ENCODE measurements at regions not wholly inside any gene's neighbourhood (a gene's known extent, or its start where the extent isn't known, plus 50 kb on each side); places are given as distances from the start of the nearest gene placed in this dataset.
"Not testable (repeated sequence)": the region's sequence is repeated elsewhere in the genome, so short reads cannot be mapped to it uniquely, and the experiment has no call there.

DNA sequence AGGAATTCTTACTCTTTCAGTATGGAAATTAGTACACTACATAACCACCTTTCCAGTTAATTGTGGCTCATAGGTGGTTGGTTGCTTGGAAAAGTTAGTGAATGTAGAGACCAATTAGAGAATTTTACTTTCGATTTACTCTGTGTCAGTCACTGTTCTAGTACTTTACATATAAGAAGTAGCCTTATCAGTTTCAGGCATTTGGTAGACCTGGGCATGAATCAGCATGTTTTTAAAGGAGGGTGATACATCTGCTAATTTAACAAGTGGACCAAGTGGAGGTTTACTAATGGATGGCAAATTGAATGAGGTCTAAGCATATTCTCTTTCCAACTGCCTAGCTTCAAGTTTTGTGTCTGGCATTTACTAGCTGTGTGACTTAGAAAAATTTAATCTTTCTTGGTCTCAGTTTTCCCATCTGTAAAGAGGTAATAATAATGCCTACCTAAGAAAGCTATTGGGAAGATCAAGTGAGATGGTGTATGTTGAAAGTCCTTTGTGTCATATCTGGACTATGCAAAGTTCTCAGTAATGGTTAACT lies 1158.6 kb downstream of the PLA2G4A start:
- no peak for DNase-seq

DNA sequence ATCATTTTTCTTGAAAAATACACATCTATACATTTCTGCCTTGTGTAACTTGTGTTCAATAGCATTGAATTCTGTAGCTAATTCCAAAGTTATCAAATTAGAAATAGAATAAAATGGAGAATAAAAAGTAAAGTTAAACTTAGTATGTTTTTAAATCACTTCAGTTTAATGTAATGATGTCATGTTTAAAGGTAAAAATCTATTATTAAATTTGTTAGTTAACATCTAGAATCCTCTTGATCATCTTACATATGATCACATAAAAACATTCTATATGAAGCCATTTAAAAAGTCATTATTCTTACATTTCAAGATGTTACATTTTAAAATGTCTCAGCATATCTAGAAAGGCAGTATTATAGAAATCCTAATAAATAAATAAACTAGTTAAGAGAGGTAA lies 1163.2 kb downstream of the PLA2G4A start:
- DNase-seq: no peak

DNA sequence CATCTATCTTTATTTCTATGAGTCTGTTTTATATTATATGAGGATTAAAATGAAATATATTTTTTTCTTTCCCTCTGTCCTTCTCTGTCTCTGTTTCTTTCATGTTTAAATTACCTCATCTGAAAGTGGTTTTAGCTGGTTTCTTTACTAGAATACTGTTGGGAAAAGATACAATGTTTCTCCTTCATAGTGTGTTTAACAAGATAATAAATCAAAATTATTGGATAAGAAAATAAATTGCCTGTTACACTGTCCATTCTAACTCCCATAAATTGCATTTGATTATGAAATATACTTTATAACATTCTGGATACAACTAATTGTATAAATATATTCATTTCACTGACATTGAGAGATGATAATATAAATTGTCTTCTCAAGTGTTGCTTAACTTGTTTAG lies 1168.0 kb downstream of the PLA2G4A start:
- no peak for DNase-seq

DNA sequence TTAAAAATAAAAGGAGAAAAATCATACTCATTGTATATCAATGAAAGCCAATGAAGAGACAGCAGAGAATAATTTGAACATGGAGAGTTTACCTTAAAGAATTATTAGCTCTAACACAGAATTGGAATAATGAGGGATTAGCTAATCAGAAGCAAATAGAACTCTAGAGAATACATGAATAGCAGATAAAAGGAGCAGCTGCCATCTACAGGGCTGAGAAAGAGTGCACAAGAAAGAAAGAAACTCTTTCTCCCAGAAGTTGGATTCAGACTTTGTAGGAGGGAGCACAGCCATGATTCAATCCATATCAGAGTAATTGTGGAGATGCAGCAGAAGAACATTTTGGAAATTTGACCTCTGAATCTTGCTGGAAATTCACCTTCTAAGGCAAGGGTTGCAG lies 1171.2 kb downstream of the PLA2G4A start:
- DNase-seq: no peak

DNA sequence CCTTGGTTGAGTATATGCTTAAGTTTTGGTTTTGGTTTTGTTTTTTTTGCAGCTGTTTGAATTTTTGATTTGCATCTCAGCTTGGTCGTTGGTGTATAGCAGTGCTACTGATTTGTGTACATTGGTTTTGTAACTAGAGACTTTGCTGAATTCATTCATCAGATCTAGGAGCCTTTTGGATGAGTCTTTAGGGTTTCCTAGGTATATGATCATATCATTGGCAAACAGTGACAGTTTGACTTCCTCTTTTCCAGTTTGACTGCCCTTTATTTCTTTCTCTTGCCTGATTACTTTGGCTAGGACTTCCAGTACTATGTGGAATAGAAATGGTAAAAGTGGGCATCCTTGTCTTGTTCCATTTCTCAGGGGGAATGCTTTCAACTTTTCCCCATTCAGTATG lies 1174.9 kb downstream of the PLA2G4A start:
- not testable (repeated sequence) for DNase-seq

DNA sequence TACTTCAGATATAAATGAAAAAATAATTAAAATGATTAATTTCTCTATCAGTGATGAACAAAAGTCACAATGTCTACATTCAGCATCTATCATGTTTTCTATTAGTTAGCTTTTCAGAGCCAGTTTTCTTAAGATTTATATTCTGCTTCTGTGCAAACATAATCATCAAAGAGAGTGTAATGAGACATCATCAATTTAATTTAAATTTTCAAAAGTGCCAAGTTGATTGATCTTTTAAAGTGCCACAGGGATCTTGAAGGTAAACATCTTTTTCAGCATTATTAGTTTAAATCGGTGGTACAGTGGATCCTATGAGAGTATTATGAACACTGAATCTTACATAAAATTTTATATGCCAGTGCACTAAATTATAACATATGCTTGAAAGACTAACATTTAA lies 1176.1 kb downstream of the PLA2G4A start:
- DNase-seq: no peak

DNA sequence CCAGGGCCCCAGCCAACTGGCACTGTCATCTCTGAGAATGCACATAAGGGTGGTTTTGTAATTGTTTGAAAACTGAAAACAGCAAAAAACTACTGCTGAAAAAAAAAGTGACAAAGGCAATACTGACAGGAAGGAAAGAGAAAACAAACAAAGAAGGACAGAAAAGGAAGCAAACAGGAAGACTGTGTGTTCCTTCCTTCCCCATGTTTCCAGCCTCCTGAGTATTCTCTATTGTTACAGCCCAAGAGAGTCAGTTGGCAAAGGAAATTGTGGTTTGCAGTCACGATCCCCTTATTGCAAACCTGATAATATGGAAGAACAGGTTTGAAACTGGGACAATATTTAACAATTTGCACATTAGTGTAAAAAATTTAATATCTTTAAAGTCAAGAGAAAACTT lies 1177.6 kb downstream of the PLA2G4A start:
- DNase-seq: no peak

DNA sequence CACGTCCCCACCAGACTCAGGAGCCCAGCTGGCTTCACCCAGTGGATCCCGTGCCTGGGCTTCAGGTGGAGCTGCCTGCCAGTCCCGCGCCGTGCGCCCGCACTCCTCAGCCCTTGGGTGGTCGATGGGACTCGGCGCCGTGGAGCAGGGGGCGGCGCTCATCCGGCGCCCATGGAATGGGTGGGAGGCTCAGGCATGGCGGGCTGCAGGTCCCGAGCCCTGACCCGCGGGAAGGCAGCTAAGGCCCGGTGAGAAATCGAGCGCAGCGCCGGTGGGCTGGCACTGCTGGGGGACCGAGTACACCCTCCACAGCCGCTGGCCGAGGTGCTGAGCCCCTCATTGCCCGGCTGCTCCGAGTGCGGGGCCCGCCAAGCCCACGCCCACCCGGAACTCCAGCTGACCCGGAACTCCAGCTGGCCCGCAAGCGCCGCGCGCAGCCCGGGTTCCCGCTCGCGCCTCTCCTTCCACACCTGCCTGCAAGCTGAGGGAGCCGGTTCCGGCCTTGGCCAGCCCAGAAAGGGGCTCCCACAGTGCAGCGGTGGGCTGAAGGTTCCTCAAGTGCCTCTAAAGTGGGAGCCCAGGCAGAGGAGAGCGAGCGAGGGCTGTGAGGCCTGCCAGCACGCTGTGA lies 1184.6 kb downstream of the PLA2G4A start:
- not testable (repeated sequence) for DNase-seq

DNA sequence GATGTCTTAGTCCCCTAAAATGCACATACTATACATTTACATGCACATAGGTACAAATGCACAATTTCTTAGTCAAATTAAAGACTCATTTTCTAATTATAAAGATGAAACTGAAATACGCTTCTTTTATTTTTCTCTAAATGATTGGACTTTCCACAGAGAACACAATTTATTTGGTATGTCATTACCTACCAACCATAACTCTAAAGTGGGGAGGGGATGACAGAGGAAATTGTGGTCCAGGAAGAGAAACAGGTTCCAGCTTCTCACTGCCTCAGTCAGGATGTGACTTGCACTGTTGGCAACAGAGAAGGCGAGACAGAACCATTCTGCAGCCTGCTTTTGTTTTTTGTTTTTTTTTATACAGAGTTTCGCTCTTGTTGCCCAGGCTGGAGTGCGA lies 1189.2 kb downstream of the PLA2G4A start:
- DNase-seq: no peak

DNA sequence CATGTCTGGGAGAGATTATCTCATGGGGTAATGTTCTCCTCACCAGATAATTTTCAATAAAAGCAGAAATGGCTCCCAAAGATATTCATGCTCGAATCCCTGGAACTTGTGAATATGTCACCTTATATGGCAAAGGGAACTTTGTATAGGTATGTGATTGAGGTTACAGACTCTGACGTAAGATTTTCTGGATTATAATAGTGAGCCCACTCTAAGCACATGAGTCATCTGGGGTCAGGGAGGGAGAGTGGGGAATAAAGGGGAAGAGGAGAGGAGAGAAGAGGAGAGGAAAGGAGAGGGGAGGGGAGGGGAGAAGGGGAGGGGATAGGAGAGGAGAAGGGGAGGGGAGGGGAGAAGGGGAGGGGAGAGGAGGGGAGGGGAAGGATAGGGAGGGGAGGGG lies 1193.9 kb downstream of the PLA2G4A start:
- DNase-seq: no peak

DNA sequence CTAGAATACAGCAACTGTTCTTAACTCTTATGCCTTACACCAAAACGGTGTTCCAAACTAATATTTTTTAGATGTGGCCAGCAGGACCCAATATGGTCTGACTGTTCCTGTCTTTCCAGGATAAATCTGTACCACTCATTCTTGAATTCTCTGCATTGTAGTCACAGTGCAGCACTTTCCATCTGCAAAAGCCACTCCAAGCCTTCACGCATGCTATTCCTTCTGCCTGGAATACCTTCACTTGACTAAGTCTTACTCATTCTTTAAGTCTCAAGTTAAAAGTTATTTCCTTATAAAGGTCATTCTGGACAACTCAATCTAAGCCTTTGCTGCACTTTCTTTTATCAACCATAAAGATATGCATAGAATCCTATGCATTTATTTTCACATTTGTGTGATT lies 1194.5 kb downstream of the PLA2G4A start:
- DNase-seq: no peak

DNA sequence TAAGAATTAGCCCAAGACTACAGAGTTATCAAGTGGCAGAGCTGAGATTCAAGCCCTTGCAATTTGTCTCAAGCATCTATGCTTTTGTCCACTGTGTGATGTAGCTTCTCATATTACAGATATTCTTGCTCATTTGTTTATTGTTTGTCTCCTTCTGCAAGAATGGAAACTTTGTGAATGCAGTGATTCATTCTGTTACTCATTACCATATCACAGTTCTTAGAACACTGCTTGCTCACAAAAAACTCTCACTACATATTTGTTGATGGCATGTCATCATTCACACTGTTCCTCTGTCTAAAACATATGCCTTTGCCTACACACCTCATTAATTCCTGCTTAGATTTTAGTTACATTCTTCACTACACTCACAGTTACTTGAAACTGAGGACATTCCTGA lies 1198.9 kb downstream of the PLA2G4A start:
- no peak for DNase-seq

DNA sequence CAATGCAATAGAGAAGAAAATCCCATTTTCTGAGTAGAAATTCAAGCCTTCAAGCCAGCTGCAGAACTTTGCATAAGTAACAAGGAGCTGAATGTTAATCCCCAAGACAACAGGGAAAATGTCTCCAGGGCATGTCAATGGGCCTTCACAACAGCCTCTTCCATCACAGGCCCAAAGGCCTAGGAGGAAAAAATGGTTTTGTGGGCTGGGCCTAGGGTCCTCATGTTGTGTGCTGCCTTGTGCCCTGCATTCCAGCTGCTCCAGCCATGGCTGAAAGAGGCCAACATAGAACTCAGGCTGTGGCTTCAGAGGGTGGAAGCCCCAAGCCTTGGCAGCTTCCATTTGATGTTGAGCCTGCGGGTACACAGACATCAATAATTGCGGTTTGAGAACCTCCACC lies 1208.8 kb downstream of the PLA2G4A start:
- not testable (repeated sequence) for DNase-seq

DNA sequence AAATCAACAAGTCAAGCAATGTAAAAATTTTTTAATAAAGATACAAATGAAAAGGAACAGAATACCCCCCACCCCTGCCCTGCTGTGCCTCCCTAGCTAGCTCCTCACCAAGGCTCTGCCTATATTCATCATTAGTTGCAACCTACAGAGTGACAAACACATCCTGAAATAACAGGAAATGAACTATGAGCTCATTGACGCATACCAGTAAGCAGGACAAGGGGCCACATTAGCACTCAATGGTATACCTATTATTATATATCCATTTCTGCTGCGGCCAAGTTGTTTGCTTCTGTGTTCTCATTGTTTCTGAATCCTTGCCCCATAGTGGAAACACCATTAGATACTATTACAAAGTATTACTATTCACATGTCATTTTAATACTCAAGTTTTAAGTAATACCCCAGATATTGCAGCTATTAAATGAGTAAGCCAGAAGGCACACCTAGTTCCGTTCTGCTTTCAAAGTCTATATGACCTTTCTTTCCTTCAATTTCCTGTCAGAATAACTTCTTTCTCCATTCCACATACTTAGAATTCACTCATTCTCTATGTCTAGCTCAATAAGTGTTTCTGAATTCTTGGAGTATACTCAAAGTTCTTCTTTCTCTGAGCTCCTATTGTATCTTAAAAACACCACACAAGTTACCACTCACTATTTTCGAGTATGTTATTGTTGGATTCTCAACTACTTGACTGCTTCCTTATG lies 1214.9 kb downstream of the PLA2G4A start:
- DNase-seq: peak; percentile 3

DNA sequence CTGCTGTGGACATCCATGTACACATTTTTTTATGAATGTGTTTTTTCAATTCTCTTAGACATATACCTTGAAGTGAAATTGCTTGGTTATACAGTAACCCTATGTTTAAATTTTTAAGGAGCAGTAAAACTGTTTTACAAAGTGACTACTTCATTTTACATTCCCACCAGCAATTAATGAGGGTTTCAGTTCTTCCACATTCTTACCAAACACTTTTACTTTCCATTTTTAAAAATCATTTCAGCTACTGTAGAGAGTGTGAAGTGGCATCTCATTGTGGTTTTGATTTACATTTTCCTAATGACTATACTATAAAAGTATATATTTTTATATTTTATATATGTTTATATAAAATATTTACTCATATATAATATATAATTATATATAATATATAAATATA lies 1221.5 kb downstream of the PLA2G4A start:
- no peak for DNase-seq

DNA sequence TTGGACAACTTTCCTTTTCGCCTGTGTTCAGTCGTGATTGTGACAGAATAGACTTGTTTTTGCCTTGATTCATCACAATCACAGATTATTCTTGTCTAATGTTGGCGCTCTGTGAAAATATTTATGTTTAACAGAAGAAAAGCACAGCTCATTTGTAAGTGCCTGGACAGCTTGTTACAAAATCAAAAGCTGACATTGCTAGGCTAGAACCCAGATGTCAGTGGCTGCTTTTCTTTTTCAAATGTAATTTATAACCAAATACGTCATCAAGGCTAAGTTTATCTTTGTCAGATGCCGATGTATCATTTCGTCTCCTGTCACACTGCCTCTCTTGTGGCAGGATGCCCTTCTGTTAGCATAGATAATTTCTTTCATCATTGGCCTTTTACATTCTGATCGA lies 1227.3 kb downstream of the PLA2G4A start:
- DNase-seq: no peak

DNA sequence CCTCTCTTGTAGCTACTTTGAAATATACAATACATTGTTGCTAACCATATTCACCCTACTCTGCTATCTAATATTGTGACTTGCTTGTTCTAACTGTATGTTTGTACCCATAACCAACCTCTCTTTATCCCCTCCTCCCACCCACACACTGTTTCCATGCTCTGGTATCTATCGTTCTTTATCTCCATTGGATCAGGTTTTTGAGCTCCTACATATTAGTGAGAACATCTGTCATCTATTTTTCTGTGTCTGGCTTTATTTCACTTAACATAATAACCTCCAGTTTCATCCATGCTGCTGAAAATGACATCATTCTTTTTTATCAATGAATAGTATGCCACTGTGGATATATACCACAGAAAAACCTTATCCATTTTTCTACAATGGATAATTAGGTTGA lies 1230.1 kb downstream of the PLA2G4A start:
- DNase-seq: no peak

DNA sequence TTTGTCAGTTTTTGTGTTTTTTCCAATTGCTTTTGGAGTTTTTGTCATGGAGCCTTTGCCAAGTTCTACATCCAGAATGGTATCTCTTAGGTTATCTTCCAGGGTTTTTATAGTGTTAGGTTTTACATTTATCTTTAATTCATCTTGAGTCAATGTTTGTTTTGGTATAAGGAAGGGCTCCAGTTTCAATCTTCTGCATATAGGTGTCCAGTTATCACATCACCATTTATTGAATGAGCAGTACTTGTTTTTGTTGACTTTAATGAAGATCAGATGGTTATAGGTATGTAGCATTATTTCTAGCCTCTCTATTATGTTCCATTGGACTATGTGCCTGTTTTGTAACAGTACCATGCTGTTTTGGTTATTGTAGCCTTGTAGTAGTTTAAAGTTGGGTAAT lies 1233.1 kb downstream of the PLA2G4A start:
- no peak for DNase-seq

DNA sequence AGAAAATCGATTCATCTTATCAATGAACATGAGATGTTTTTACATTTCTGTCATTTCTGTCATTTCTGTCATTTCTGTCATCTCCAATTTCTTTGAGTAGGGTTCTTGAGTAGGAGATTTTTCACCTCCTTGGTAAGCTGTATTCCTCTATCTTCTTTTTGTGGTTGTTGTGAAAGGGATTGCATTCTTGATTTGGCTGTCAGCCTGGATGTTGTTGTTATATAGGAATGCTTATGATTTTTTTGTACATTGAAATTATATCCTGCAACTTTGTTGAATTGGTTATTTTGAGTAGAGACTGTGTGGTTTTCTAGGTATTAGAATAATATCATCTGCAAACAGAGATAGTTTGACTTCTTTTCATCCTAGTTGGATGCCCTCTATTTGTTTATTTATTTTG lies 1233.7 kb downstream of the PLA2G4A start:
- DNase-seq: no peak

DNA sequence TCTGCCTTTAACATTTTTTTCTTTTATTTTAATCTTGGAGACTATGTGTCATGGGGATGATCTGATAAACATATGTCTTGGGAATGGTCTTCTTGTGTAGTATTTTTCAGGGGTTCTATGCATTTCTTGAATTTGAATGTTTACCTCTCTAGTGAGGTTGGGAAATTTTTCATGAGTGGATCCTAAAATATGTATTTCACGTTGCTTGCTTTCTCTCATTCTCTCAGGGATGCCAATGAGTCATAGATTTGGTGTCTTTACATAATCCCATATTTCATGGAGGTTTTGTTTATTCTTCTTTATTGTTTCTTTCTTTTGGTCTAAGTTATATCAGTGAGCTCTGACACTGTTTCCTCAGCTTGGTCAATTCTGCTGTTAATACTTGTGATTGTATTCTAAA lies 1237.2 kb downstream of the PLA2G4A start:
- no peak for DNase-seq

DNA sequence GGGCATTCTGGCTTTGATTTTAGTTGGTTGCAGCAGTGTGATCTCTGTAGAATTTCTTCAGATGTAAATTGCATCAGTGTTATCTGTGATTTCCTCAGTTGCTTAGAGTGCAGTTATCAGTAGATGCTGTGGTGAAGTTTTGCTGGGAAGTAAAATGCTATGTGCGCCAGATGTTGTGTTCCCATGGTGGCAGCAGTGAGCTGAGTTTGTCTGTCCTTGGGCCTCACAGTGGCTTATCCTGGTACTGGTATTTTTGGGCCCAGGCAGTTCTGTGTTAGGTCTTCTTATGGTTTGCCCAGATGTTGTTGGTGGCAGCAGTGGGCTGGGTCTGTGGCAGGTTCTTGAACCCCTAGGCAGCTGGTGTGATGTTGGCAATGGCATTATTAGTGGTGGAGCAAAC lies 1242.1 kb downstream of the PLA2G4A start:
- DNase-seq: no peak

DNA sequence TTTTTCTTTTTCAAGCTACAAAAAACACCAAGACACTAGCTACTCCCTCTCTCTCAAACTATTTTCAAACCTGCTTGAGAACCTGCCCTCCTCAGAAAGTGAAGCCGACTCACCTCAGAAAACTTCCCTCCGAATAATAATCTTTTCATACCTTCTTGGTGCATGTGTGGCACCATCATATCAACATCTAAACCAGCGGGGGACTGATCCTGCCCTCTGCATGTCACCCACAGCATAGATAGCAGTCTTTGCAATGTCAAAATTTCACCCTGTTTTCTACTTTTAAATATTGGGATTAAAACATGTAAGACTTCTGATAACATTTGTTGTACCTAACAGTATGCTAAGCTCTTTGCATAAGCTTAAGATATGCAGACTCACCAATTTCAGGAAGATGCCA lies 1260.3 kb downstream of the PLA2G4A start:
- DNase-seq: no peak

DNA sequence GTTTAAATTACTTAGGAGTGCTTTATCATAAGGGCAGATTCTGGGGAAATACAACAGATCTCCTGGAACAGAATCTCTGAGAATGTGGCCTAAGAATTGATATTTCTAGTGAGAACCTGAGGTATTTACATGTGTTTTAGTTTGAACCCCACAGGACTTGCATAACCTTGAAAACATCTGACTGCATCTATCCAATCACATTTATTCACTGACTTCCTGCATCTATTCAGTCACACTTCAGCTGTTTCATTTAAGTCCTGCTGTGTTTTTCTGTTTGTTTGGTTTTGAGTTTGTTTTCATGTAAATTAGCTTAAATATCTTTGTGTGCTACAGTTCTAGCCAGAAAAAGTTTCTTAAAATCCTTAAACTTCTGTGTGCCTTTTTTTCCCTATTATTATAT lies 1260.7 kb downstream of the PLA2G4A start:
- DNase-seq: no peak

DNA sequence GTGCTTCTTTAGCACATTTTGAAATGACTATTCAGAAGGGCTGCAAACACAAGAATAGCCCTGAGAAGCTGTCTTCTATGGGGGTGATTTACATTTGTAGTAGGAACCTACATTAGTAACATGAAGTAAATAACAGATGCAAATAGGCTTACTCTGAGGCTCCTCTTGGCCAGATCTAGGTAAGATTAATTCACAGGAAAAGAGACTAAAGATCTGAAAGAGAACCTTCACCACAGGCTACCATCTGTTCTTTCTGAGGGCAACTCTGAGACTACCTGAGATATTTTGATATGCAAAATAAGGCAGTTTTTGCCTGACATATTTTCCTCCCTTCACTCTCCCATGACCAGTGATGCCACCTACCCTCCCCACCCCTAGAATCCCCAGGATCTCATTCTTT lies 1267.8 kb downstream of the PLA2G4A start:
- DNase-seq: no peak

DNA sequence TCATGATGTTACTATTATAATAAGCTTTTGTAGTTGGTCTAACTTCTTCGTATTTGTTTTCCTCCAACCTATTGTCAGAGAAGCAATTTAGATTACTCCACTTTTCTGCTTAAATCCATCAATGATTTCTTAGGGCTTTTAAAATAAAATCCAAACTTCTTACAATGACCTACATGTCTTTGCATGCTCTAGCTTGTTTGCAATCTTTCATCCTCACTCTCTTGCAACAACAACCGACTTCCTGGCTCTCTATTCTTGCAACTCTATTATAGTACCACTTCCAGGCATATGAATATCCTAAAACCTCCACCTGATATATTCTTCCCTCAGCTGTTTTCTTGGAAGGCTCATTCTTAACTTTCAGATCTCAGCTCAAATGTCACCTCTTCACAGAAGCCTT lies 1288.7 kb downstream of the PLA2G4A start:
- no peak for DNase-seq
